ENCODE measurements at regions not wholly inside any gene's neighbourhood (a gene's known extent, or its start where the extent isn't known, plus 50 kb on each side); places are given as distances from the start of the nearest gene placed in this dataset.

- Mint-ChIP-seq H3K4me1 (ENCODE audit: low read depth) (0 out of 2 replicates have a peak, but pooled peaks cover 5% of the 10 kb centered on the region), H3K36me3 (ENCODE audit: low read depth) (peaks cover 52% of the 10 kb centered on the region), H3K4me3 (no peak overlapping the region), H3K9me3 (no peaks in the 10 kb centered on the region), H3K27me3 (ENCODE audit: insufficient read depth) (peaks cover 1% of the 10 kb centered on the region), H3K27ac (0 out of 2 replicates have a peak overlapping the region, but pooled peaks have one; percentile 27)
- no peak for DNase-seq
- TF ChIP-seq CTCF (IDR thresholded peaks at IDR 0.05), result no peak
These were observed 115.3 kb downstream of the BCL2L11 start for GRCh38 chr2:111236025-111236424.

- Mint-ChIP-seq H3K9me3 (no peaks in the 10 kb centered on the region), H3K27ac (no peak overlapping the region), H3K4me3 (no peak overlapping the region), H3K36me3 (ENCODE audit: low read depth) (peaks cover 36% of the 10 kb centered on the region), H3K4me1 (ENCODE audit: low read depth) (0 out of 2 replicates have a peak, but pooled peaks cover 5% of the 10 kb centered on the region), H3K27me3 (ENCODE audit: insufficient read depth) (peaks cover 1% of the 10 kb centered on the region)
- no peak for DNase-seq
- no peak for TF ChIP-seq CTCF (IDR thresholded peaks at IDR 0.05)
These were observed 117.6 kb downstream of the BCL2L11 start for GRCh38 chr2:111238296-111238695.

- H3K4me3 Mint-ChIP-seq, result no peak overlapping the region
- peaks cover 28% of the 10 kb centered on the region for H3K36me3 Mint-ChIP-seq (ENCODE audit: low read depth)
- 0 out of 2 replicates have a peak, but pooled peaks cover 5% of the 10 kb centered on the region for H3K4me1 Mint-ChIP-seq (ENCODE audit: low read depth)
- no peak for TF ChIP-seq CTCF (IDR thresholded peaks at IDR 0.05)
- no peak for DNase-seq
- H3K9me3 Mint-ChIP-seq, result no peaks in the 10 kb centered on the region
- H3K27ac Mint-ChIP-seq, result no peak overlapping the region
- H3K27me3 Mint-ChIP-seq (ENCODE audit: insufficient read depth), result peaks cover 1% of the 10 kb centered on the region
These were observed 118.4 kb downstream of the BCL2L11 start for GRCh38 chr2:111239107-111239506.

GRCh38 chr2:111239581-111240249 lies 119.0 kb downstream of the BCL2L11 start:
- peaks cover 28% of the 10 kb centered on the region for H3K36me3 Mint-ChIP-seq (ENCODE audit: low read depth)
- no peak for DNase-seq
- peaks cover 1% of the 10 kb centered on the region for H3K27me3 Mint-ChIP-seq (ENCODE audit: insufficient read depth)
- 0 out of 2 replicates have a peak, but pooled peaks cover 5% of the 10 kb centered on the region for H3K4me1 Mint-ChIP-seq (ENCODE audit: low read depth)
- no peak overlapping the region for H3K27ac Mint-ChIP-seq
- H3K9me3 Mint-ChIP-seq, result no peaks in the 10 kb centered on the region
- TF ChIP-seq CTCF (IDR thresholded peaks at IDR 0.05), result no peak
- H3K4me3 Mint-ChIP-seq, result no peak overlapping the region

- Mint-ChIP-seq H3K9me3 (no peaks in the 10 kb centered on the region), H3K4me1 (ENCODE audit: low read depth) (peaks cover 8% of the 10 kb centered on the region; the same call in 1 of the 2 replicates), H3K36me3 (ENCODE audit: low read depth) (peaks cover 24% of the 10 kb centered on the region), H3K4me3 (no peak overlapping the region), H3K27me3 (ENCODE audit: insufficient read depth) (no peaks in the 10 kb centered on the region; the same call in 1 of the 2 replicates), H3K27ac (no peak overlapping the region)
- DNase-seq, result no peak
- TF ChIP-seq CTCF (IDR thresholded peaks at IDR 0.05), result no peak
These were observed 122.6 kb downstream of the BCL2L11 start for GRCh38 chr2:111243295-111243694.
